IMR-90 (cell line): ENCODE measurements at regions not wholly inside any gene's neighbourhood (a gene's known extent, or its start where the extent isn't known, plus 50 kb on each side); places are given as distances from the start of the nearest gene placed in this dataset.

Experiments used
- ATAC-seq: fragments of 200-7000 bp; cut with Tn5 transposase; 2 replicates; pipeline ENCODE4 v1.9.1; 2020; ENCODE audit warnings: low read depth, mild to moderate bottlenecking, moderate library complexity
- BruUV-seq: library from RNA; stranded (reverse); fragments of 400-500 nt; replicated peaks from 2 replicates; lab custom pipeline; 2021; lab: Mats Ljungman, UMichigan
- CTCF ChIA-PET: fragments of 300-600 bp; formaldehyde crosslinking; extraction: SDS; loops from one replicate; lab custom pipeline; 2021; ENCODE audit warnings: antibody characterized with exemption; lab: Yijun Ruan, JAX
- POLR2A ChIA-PET: fragments of 300-600 bp; sonication (Branson Sonifier 250); formaldehyde crosslinking; loops from one replicate; lab custom pipeline; 2022; ENCODE audit warnings: antibody characterized with exemption; ENCODE audit not compliant: unreplicated experiment; lab: Charles Lee
- DNase-seq: peaks from one replicate; pipeline ENCODE4 v3.0.0; 2013
- H2AFZ ChIP-seq: replicated peaks from 2 replicates; pipeline ENCODE3; 2013; ENCODE audit warnings: low read length, mild to moderate bottlenecking; ENCODE audit not compliant: poor library complexity
- H2AK5ac ChIP-seq: 2 replicates; pipeline ENCODE4 v1.6.1; 2013; ENCODE audit warnings: low read depth, low read length, inconsistent platforms
- H2AK9ac ChIP-seq: replicated peaks from 2 replicates; pipeline ENCODE3; 2013; ENCODE audit warnings: mild to moderate bottlenecking, low read depth, low read length, moderate library complexity; ENCODE audit not compliant: poor library complexity
- H2BK120ac ChIP-seq: 2 replicates; pipeline ENCODE4 v1.6.1; 2013; ENCODE audit warnings: low read depth, low read length, inconsistent platforms
- H2BK15ac ChIP-seq: 3 replicates; pipeline ENCODE4 v1.6.1; 2013; ENCODE audit warnings: low read depth, low read length, inconsistent platforms
- H2BK20ac ChIP-seq: 2 replicates; pipeline ENCODE4 v1.6.1; 2013; ENCODE audit warnings: low read depth, mild to moderate bottlenecking, inconsistent platforms, low read length, moderate library complexity
- H2BK5ac ChIP-seq: 2 replicates; pipeline ENCODE4 v1.6.1; 2013; ENCODE audit warnings: mild to moderate bottlenecking, low read depth, low read length, inconsistent platforms; ENCODE audit not compliant: poor library complexity, severe bottlenecking
- H3K14ac ChIP-seq: replicated peaks from 2 replicates; pipeline ENCODE4 v1.6.1; 2013; ENCODE audit warnings: low read depth, low read length, inconsistent platforms
- H3K18ac ChIP-seq: 2 replicates; pipeline ENCODE4 v1.6.1; 2013; ENCODE audit warnings: low read depth, low read length, control low read depth
- H3K23ac ChIP-seq: 2 replicates; pipeline ENCODE4 v1.6.1; 2013; ENCODE audit warnings: low read depth, low read length, inconsistent platforms
- H3K27ac ChIP-seq: 2 replicates; pipeline ENCODE4 v1.5.1; 2013; ENCODE audit warnings: mild to moderate bottlenecking, control low read depth, low read length; ENCODE audit not compliant: insufficient read depth
- H3K27me3 ChIP-seq: 2 replicates; pipeline ENCODE4 v1.6.1; 2013; ENCODE audit warnings: low read length; ENCODE audit not compliant: control insufficient read depth, insufficient read depth
- H3K36me3 ChIP-seq: 2 replicates; pipeline ENCODE4 v1.6.1; 2013; ENCODE audit warnings: low read length, mixed read lengths; ENCODE audit not compliant: control insufficient read depth, insufficient read depth
- H3K4ac ChIP-seq: 2 replicates; pipeline ENCODE4 v1.6.1; 2013; ENCODE audit warnings: low read depth, low read length, inconsistent platforms
- H3K4me1 ChIP-seq: 2 replicates; pipeline ENCODE4 v1.6.1; 2013; ENCODE audit warnings: low read length, mixed read lengths; ENCODE audit not compliant: control insufficient read depth, insufficient read depth
- H3K4me2 ChIP-seq: 2 replicates; pipeline ENCODE4 v1.6.1; 2013; ENCODE audit warnings: low read depth, mild to moderate bottlenecking, control low read depth, low read length, moderate library complexity
- H3K4me3 ChIP-seq: 2 replicates; pipeline ENCODE4 v1.5.1; 2013; ENCODE audit warnings: low read depth, mild to moderate bottlenecking, control low read depth, low read length, moderate library complexity; ENCODE audit not compliant: insufficient read depth
- H3K56ac ChIP-seq: 2 replicates; pipeline ENCODE4 v1.6.1; 2013; ENCODE audit warnings: low read length, inconsistent platforms; ENCODE audit not compliant: insufficient read depth; ENCODE audit errors: extremely low read depth
- H3K79me1 ChIP-seq, 2 experiments: 2 replicates each; pipeline ENCODE4 v1.6.1; 2013; ENCODE audit warnings: low read length in 2 of 2, inconsistent platforms in 1 of 2, low read depth in 1 of 2
- H3K9ac ChIP-seq: 2 replicates; pipeline ENCODE4 v1.6.1; 2013; ENCODE audit warnings: low read depth, low read length, control low read depth
- H3K9me1 ChIP-seq: 2 replicates; pipeline ENCODE4 v1.6.1; 2013; ENCODE audit warnings: low read length, inconsistent platforms; ENCODE audit not compliant: insufficient read depth
- H3K9me3 ChIP-seq: 2 replicates; pipeline ENCODE4 v1.6.1; 2013; ENCODE audit warnings: low read length; ENCODE audit not compliant: control insufficient read depth, insufficient read depth
- H4K20me1 ChIP-seq: 2 replicates; pipeline ENCODE4 v1.6.1; 2013; ENCODE audit warnings: low read length, inconsistent platforms; ENCODE audit not compliant: insufficient read depth
- H4K5ac ChIP-seq: 2 replicates; pipeline ENCODE4 v1.6.1; 2013; ENCODE audit warnings: mild to moderate bottlenecking, low read depth, low read length, control low read depth
- H4K8ac ChIP-seq, 2 experiments: 2 replicates each; pipeline ENCODE4 v1.6.1; 2013; ENCODE audit warnings: low read depth in 2 of 2, low read length in 2 of 2, control low read depth in 1 of 2, inconsistent platforms in 1 of 2
- H4K91ac ChIP-seq: 2 replicates; pipeline ENCODE4 v1.6.1; 2013; ENCODE audit warnings: low read depth, low read length, inconsistent platforms; ENCODE audit not compliant: insufficient read depth
- BHLHE40 ChIP-seq: fragments of 150-350 bp; IDR thresholded peaks from 2 replicates; pipeline ENCODE4 v1.6.1; 2016; ENCODE audit warnings: mild to moderate bottlenecking, low read depth, low read length
- WGBS, 2 experiments: methylation state at CpG; one replicate each; pipeline versions ENCODE4 v1.1.5 to v1.1.7; 2013; ENCODE audit warnings: missing lambda C conversion rate in 2 of 2; ENCODE audit not compliant: insufficient read length in 1 of 2; ENCODE audit errors: extremely low coverage in 2 of 2; 5-methylcytosine and 5-hydroxymethylcytosine counted together
- dilution Hi-C: fragments of 300-500 bp; cut with HindIII; formaldehyde crosslinking; loops from one replicate; pipeline ENCODE4 v1.14.3; 2018; ENCODE audit warnings: low sequenced_read_pairs; ENCODE audit not compliant: unreplicated experiment
- in situ Hi-C: fragments of 300-500 bp; cut with MboI; formaldehyde crosslinking; loops from 3 replicates; pipeline ENCODE4 v1.14.3; 2019; ENCODE audit warnings: low sequenced_read_pairs, inconsistent platforms, mixed read lengths
- intact Hi-C: fragments of 100-400 bp; cut with micrococcal nuclease; formaldehyde crosslinking; loops from 2 replicates; pipeline ENCODE4 v1.10.0; 2022

- Histone ChIP-seq H2AK9ac (no peak overlapping the region), H3K79me1 (no peaks in the 10 kb centered on the region), H3K4me3 (no peak overlapping the region), H3K4ac (no peak overlapping the region), H2BK15ac (no peak overlapping the region), H3K9me3 (peaks cover 19% of the 10 kb centered on the region), H4K20me1 (no peaks in the 10 kb centered on the region), H3K27ac (no peak overlapping the region), H4K91ac (no peak overlapping the region), H3K56ac (no peak overlapping the region), H3K23ac (no peak overlapping the region), H3K36me3 (no peaks in the 10 kb centered on the region), H3K4me2 (no peak overlapping the region), H3K4me1 (no peaks in the 10 kb centered on the region), H2AFZ (no peak overlapping the region), H4K5ac (no peak overlapping the region), H2BK120ac (no peak overlapping the region), H3K27me3 (no peaks in the 10 kb centered on the region), H2BK5ac (no peak overlapping the region), H3K9ac (no peak overlapping the region), H3K14ac (no peak overlapping the region), H2AK5ac (no peak overlapping the region), H2BK20ac (no peak overlapping the region), H4K8ac (no peak overlapping the region), H3K18ac (no peak overlapping the region), H3K9me1 (no peaks in the 10 kb centered on the region)
- BruUV-seq: no TSS peak
- intact Hi-C loops: no loop called here
- CTCF ChIA-PET: no interaction called here
- POLR2A ChIA-PET: no interaction called here
- ATAC-seq: no peak
- TF ChIP-seq BHLHE40: no peak
- WGBS, 2 experiments: no CpG with 5 or more reads among the region's 2 CpGs
- dilution Hi-C loops: no loop called here
- in situ Hi-C loops: no loop called here
- no peak for DNase-seq
Observed at GRCh38 chr1:239040523-239040922, 345.8 kb upstream of the CHRM3 start.
